Stimulated activated CD4-positive, alpha-beta T cell treated with anti-CD3 and anti-CD28 coated beads, Interleukin-12 subunit alpha, Interleukin-12 subunit beta, amount 100 ng/mL, for 48 hours (primary cell): ENCODE measurements at regions not wholly inside any gene's neighbourhood (a gene's known extent, or its start where the extent isn't known, plus 50 kb on each side); places are given as distances from the start of the nearest gene placed in this dataset.
"Not testable (repeated sequence)": the region's sequence is repeated elsewhere in the genome, so short reads cannot be mapped to it uniquely, and the experiment has no call there.

ENCODE experiments used
- DNase-seq, 3 donors: peaks; one replicate each; pipeline ENCODE4 v3.0.0-alpha.2; 2020; ENCODE audit warnings: low read depth in 2 of 3, low spot score in 1 of 3

- peak; percentile 0 to 32 (median 12) for DNase-seq
Observed at GRCh38 chrX:25144043-25144940, 128.5 kb upstream of the ARX start.

- DNase-seq, result no peak
Observed at GRCh38 chrX:25143596-25143995, 127.8 kb upstream of the ARX start.

GRCh38 chrX:25141684-25142083, 125.9 kb upstream of the ARX start:
- no peak for DNase-seq

- DNase-seq, result no peak
Observed at GRCh38 chrX:25131055-25131454, 115.3 kb upstream of the ARX start.

- no peak for DNase-seq
Observed at GRCh38 chrX:25130619-25131018, 114.9 kb upstream of the ARX start.

GRCh38 chrX:25125483-25125882, 109.7 kb upstream of the ARX start:
- DNase-seq, result no peak

GRCh38 chrX:25124391-25124790, 108.6 kb upstream of the ARX start:
- DNase-seq, result no peak

- DNase-seq, result no peak
Observed at GRCh38 chrX:25112156-25112555, 96.4 kb upstream of the ARX start.

GRCh38 chrX:25108481-25108880, 92.7 kb upstream of the ARX start:
- DNase-seq, result no peak

GRCh38 chrX:25105221-25105620, 89.5 kb upstream of the ARX start:
- no peak for DNase-seq

- DNase-seq, result no peak
Observed at GRCh38 chrX:25096522-25097045, 80.8 kb upstream of the ARX start.

GRCh38 chrX:25091152-25091551, 75.4 kb upstream of the ARX start:
- not testable (repeated sequence) for DNase-seq

- DNase-seq, result no peak
Observed at GRCh38 chrX:25084446-25084845, 68.7 kb upstream of the ARX start.

- DNase-seq, result no peak
Observed at GRCh38 chrX:25083661-25084060, 67.9 kb upstream of the ARX start.

- DNase-seq, result no peak
Observed at GRCh38 chrX:25079020-25079419, 63.3 kb upstream of the ARX start.

- no peak for DNase-seq
Observed at GRCh38 chrX:25076941-25077500, 61.3 kb upstream of the ARX start.

- DNase-seq, result no peak
Observed at GRCh38 chrX:25072247-25072646, 56.5 kb upstream of the ARX start.

GRCh38 chrX:25070038-25070437, 54.3 kb upstream of the ARX start:
- no peak for DNase-seq

GRCh38 chrX:25069209-25069608, 53.4 kb upstream of the ARX start:
- DNase-seq, result no peak

- DNase-seq, result no peak
Observed at GRCh38 chrX:25068340-25068739, 52.6 kb upstream of the ARX start.

GRCh38 chrX:25067271-25068172, 51.8 kb upstream of the ARX start:
- DNase-seq, result no peak
